Pancreas (tissue), 10 donors: ENCODE measurements at regions not wholly inside any gene's neighbourhood (a gene's known extent, or its start where the extent isn't known, plus 50 kb on each side); places are given as distances from the start of the nearest gene placed in this dataset.

Experiments
- ATAC-seq, 4 donors: fragments of 200-7000 bp; cut with Tn5 transposase; one replicate each; pipeline versions ENCODE4 v1.8.0 to v1.9.1; 2020; ENCODE audit warnings: mild to moderate bottlenecking in 4 of 4, moderate library complexity in 4 of 4
- DNase-seq, 6 donors: peaks; one replicate each; pipeline ENCODE4 v3.0.0-alpha.2; 2020
- FAIRE-seq: peaks from 2 replicates; lab custom pipeline; 2012; peaks lifted over from hg19 to GRCh38; lab: Jason Lieb, UNC
- H3K27ac ChIP-seq, 4 donors: fragments of 200-600 bp; sonication (generic); 1 replicate in 3 of 4; 2 replicates in 1 of 4; pipeline versions ENCODE4 v1.5.0 to v1.8.0; 2020
- H3K27me3 ChIP-seq, 4 donors: fragments of 200-600 bp; one replicate each; pipeline ENCODE4 v1.8.0; 2021
- H3K36me3 ChIP-seq, 3 donors: fragments of 200-600 bp; sonication (generic) in 1 of 3; one replicate each; pipeline versions ENCODE4 v1.5.0 to v1.8.0; 2020 to 2021
- H3K4me1 ChIP-seq, 3 donors: fragments of 200-600 bp; one replicate each; pipeline ENCODE4 v1.8.0; 2021
- H3K4me3 ChIP-seq, 4 donors: fragments of 200-600 bp; sonication (generic) in 2 of 4; one replicate each; pipeline versions ENCODE4 v1.5.0 to v1.8.0; 2020 to 2021
- H3K9me3 ChIP-seq, 4 donors: fragments of 200-600 bp; one replicate each; pipeline ENCODE4 v1.8.0; 2021
- WGBS, 2 donors: extraction: QIAGEN DNeasy Blood & Tissue Kit; methylation state at CpG; one replicate each; pipeline ENCODE4 v1.1.7; 2013; 5-methylcytosine and 5-hydroxymethylcytosine counted together
- intact Hi-C, 3 donors: fragments of 100-400 bp; cut with DNase I; formaldehyde crosslinking; loops; one replicate each; pipeline versions ENCODE4 v1.11.1 to v1.14.2; 2022
- TF ChIP-seq, protein P1 (sequence below), 4 donors: fragments of 200-600 bp; sonication (generic) in 3 of 4; IDR thresholded peaks; one replicate each; pipeline versions ENCODE4 v1.5.0 to v1.8.0; 2021; ENCODE audit warnings: antibody characterized with exemption in 4 of 4
- donor health status: healthy with polysubstance abuse.
- donor health status: DM: no; HTN: no; CAD: no; lungs with moderate emphysema.
- donor health status: DM: no; HTN: no; CAD: no.
- donor health status: control.
- donor health status: control.
- donor health status: Bipolar disorder and iron deficiency.
- donor health status: DM: yes; HTN: yes; CAD: no.
- donor health status: DM: no; HTN: no; CAD: no.
- donor health status: DM: no; HTN: no; CAD: no.
- donor health status: DM: yes; HTN: yes; CAD: no.

DNA sequence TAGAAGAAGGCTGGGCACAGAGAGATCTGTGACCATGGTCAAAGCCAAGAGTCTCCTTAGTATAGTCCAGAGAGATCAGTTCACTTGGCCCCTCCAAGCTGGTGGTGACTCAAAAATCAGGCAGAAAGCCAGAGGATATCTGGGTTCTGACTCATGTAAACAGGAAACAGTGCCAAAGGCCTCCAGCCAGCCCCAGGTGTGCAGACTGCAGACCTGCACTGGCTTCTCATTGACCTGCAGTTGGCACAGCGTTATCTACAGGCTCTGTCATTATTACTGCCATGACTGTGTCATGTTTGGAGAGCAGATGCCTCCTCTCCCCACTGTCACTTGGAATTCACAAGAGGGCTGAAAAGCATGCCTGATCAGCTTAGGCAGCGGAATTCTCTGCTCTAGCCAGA is 295.7 kb upstream of the PRKD1 start:
- 6 to 18% methylated on average over 2 of the region's 2 CpGs for WGBS, 2 donors
- no peak for FAIRE-seq
- TF ChIP-seq, protein P1, sequence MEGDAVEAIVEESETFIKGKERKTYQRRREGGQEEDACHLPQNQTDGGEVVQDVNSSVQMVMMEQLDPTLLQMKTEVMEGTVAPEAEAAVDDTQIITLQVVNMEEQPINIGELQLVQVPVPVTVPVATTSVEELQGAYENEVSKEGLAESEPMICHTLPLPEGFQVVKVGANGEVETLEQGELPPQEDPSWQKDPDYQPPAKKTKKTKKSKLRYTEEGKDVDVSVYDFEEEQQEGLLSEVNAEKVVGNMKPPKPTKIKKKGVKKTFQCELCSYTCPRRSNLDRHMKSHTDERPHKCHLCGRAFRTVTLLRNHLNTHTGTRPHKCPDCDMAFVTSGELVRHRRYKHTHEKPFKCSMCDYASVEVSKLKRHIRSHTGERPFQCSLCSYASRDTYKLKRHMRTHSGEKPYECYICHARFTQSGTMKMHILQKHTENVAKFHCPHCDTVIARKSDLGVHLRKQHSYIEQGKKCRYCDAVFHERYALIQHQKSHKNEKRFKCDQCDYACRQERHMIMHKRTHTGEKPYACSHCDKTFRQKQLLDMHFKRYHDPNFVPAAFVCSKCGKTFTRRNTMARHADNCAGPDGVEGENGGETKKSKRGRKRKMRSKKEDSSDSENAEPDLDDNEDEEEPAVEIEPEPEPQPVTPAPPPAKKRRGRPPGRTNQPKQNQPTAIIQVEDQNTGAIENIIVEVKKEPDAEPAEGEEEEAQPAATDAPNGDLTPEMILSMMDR (IDR thresholded peaks at IDR 0.05): no peak

GRCh38 chr14:30223966-30224365 is 296.3 kb upstream of the PRKD1 start:
- Histone ChIP-seq H3K4me1 (peaks cover 14 to 23% (median 21%) of the 10 kb centered on the region in 3 donors), H3K27me3 (no peaks in the 10 kb centered on the region), H3K9me3 (no peaks in the 10 kb centered on the region), H3K36me3 (no peaks in the 10 kb centered on the region), H3K4me3 (no peak overlapping the region), H3K27ac (peak overlapping the region; percentile 38 to 67 (median 56))
- DNase-seq (peak; percentile 56 to 87 (median 76)), ATAC-seq (peak; percentile 81 to 86 (median 85)), FAIRE-seq (no peak)
- intact Hi-C loops: no loop called here
- 12 to 13% methylated on average over 3 of the region's 3 CpGs for WGBS, 2 donors
- TF ChIP-seq, protein P1 (IDR thresholded peaks at IDR 0.05): no peak

More for the DNA sequence above, 295.7 kb upstream of the PRKD1 start:
- peak overlapping the region; percentile 16 to 67 (median 56) for H3K27ac ChIP-seq
- peaks cover 14 to 23% (median 21%) of the 10 kb centered on the region in 3 donors for H3K4me1 ChIP-seq
- intact Hi-C loops: no loop called here
- H3K9me3 ChIP-seq: no peaks in the 10 kb centered on the region
- H3K4me3 ChIP-seq: no peak overlapping the region
- H3K36me3 ChIP-seq: no peaks in the 10 kb centered on the region
- H3K27me3 ChIP-seq: no peaks in the 10 kb centered on the region
- DNase-seq (peak; percentile 66 to 95 (median 93)), ATAC-seq (peak; percentile 95 to 98 (median 98))

DNA sequence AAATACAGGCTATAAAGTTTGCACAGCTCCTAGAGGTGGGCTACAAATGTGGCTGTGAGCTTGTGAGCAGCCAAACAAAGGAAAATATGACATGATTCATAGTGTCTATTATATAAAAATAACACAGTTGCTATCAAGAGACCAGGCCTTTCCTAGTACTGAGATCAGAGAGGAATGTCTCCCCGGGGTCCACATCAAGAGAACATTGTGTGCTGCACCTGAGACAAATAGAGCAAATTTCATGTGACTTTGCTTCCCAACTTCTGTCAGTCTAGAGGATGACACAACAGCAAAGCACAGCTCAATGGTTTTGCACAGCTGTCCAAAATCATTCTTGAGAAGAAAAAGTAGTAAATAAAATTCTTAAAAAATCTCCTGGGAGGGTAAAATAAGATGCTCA is 297.5 kb upstream of the PRKD1 start:
- H3K27ac ChIP-seq: no peak overlapping the region
- peaks cover 14 to 23% (median 21%) of the 10 kb centered on the region in 3 donors for H3K4me1 ChIP-seq
- no peak for DNase-seq
- no peak for ATAC-seq
- no peak for FAIRE-seq
- intact Hi-C loops: no loop called here
- H3K27me3 ChIP-seq: no peaks in the 10 kb centered on the region
- 77 to 88% methylated on average over 1 of the region's 1 CpG for WGBS, 2 donors
- H3K9me3 ChIP-seq: no peaks in the 10 kb centered on the region
- TF ChIP-seq, protein P1 (IDR thresholded peaks at IDR 0.05): no peak
- no peak overlapping the region for H3K4me3 ChIP-seq
- no peaks in the 10 kb centered on the region for H3K36me3 ChIP-seq

DNA sequence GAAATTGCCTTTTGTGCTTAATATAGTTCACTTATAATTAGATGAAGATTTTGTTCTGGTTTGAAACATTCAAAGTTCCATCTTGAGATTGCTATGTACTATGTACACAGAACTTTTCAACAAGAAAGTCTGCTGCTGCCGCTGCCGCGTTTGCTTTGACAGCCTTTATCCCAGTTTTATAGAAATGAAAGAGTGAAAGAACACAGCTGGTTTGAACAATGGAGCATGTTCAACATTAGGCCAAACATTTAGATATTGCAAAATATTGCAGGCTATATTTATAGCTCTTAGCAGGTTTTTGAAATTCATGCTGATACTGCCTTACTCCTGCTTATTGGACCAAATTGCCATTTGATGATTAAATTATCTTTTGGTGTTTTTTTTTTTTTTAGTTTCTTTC is 299.8 kb upstream of the PRKD1 start:
- Histone ChIP-seq H3K4me3 (no peak overlapping the region), H3K9me3 (no peaks in the 10 kb centered on the region), H3K27me3 (no peaks in the 10 kb centered on the region), H3K4me1 (peaks cover 14 to 21% (median 15%) of the 10 kb centered on the region in 3 donors), H3K27ac (no peak overlapping the region), H3K36me3 (no peaks in the 10 kb centered on the region)
- FAIRE-seq: no peak
- intact Hi-C loops: no loop called here
- TF ChIP-seq, protein P1 (IDR thresholded peaks at IDR 0.05): no peak
- 52 to 53% methylated on average over 3 of the region's 3 CpGs for WGBS, 2 donors
- no peak for DNase-seq
- ATAC-seq: no peak

GRCh38 chr14:30227876-30228275 is 300.2 kb upstream of the PRKD1 start:
- 50 to 52% methylated on average over 2 of the region's 2 CpGs for WGBS, 2 donors
- Histone ChIP-seq H3K27ac (no peak overlapping the region), H3K4me3 (no peak overlapping the region), H3K36me3 (no peaks in the 10 kb centered on the region), H3K9me3 (no peaks in the 10 kb centered on the region), H3K4me1 (peaks cover 11 to 17% (median 14%) of the 10 kb centered on the region in 3 donors), H3K27me3 (no peaks in the 10 kb centered on the region)
- FAIRE-seq: no peak
- no peak for ATAC-seq
- TF ChIP-seq, protein P1 (IDR thresholded peaks at IDR 0.05): no peak
- no peak for DNase-seq
- intact Hi-C loops: no loop called here
